ENCODE measurements at regions not wholly inside any gene's neighbourhood (a gene's known extent, or its start where the extent isn't known, plus 50 kb on each side); places are given as distances from the start of the nearest gene placed in this dataset.

GRCh38 chr18:22467760-22468553, 50.2 kb upstream of the CTAGE1 start:
- Mint-ChIP-seq H3K36me3 (peaks cover 2% of the 10 kb centered on the region; the same call in 1 of the 2 replicates), H3K27me3 (ENCODE audit: low read depth) (no peaks in the 10 kb centered on the region; the same call in 1 of the 2 replicates), H3K9me3 (no peaks in the 10 kb centered on the region), H3K4me1 (peaks cover 21% of the 10 kb centered on the region), H3K27ac (no peak overlapping the region), H3K4me3 (no peak overlapping the region)
- ChIA-PET POLR2A (no interaction called here), CTCF (no interaction called here)
- no peak for ATAC-seq
- TF ChIP-seq GABPB1 (CRISPR knock-in tag; IDR thresholded peaks at IDR 0.05), result peak; percentile 46; the same call in 1 of the 2 replicates
- TF ChIP-seq OVOL2 (CRISPR knock-in tag; IDR thresholded peaks at IDR 0.05; ENCODE audit: borderline replicate concordance), result no peak
- no peak for TF ChIP-seq ZNF138 (CRISPR knock-in tag; conservative IDR thresholded peaks at IDR 0.05)
- no peak for DNase-seq (ENCODE audit: low spot score)

- Mint-ChIP-seq H3K27ac (no peak overlapping the region), H3K27me3 (ENCODE audit: low read depth) (no peaks in the 10 kb centered on the region; the same call in 1 of the 2 replicates), H3K36me3 (peaks cover 2% of the 10 kb centered on the region; the same call in 1 of the 2 replicates), H3K9me3 (no peaks in the 10 kb centered on the region), H3K4me3 (no peak overlapping the region), H3K4me1 (peaks cover 21% of the 10 kb centered on the region)
- ChIA-PET POLR2A (no interaction called here), CTCF (no interaction called here)
- TF ChIP-seq ZNF138 (CRISPR knock-in tag; conservative IDR thresholded peaks at IDR 0.05) (no peak), NFYB (CRISPR knock-in tag; conservative IDR thresholded peaks at IDR 0.05; ENCODE audit: low read depth) (no peak), ARID4B (CRISPR knock-in tag; IDR thresholded peaks at IDR 0.05; ENCODE audit: borderline replicate concordance) (no peak), ZNF416 (CRISPR knock-in tag; IDR thresholded peaks at IDR 0.05) (no peak), ELF4 (CRISPR knock-in tag; IDR thresholded peaks at IDR 0.05; ENCODE audit: low read depth) (no peak), ZNF671 (CRISPR knock-in tag; IDR thresholded peaks at IDR 0.05) (no peak), JAZF1 (CRISPR knock-in tag; IDR thresholded peaks at IDR 0.05) (no peak), GABPB1 (CRISPR knock-in tag; IDR thresholded peaks at IDR 0.05) (no peak)
- TF ChIP-seq, protein P1, sequence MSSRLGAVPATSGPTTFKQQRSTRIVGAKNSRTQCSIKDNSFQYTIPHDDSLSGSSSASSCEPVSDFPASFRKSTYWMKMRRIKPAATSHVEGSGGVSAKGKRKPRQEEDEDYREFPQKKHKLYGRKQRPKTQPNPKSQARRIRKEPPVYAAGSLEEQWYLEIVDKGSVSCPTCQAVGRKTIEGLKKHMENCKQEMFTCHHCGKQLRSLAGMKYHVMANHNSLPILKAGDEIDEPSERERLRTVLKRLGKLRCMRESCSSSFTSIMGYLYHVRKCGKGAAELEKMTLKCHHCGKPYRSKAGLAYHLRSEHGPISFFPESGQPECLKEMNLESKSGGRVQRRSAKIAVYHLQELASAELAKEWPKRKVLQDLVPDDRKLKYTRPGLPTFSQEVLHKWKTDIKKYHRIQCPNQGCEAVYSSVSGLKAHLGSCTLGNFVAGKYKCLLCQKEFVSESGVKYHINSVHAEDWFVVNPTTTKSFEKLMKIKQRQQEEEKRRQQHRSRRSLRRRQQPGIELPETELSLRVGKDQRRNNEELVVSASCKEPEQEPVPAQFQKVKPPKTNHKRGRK (CRISPR knock-in tag; IDR thresholded peaks at IDR 0.05; ENCODE audit: borderline replicate concordance), result no peak
- ATAC-seq (no peak), DNase-seq (ENCODE audit: low spot score) (no peak)
Measured at GRCh38 chr18:22468554-22468891, 50.8 kb upstream of the CTAGE1 start.

DNA sequence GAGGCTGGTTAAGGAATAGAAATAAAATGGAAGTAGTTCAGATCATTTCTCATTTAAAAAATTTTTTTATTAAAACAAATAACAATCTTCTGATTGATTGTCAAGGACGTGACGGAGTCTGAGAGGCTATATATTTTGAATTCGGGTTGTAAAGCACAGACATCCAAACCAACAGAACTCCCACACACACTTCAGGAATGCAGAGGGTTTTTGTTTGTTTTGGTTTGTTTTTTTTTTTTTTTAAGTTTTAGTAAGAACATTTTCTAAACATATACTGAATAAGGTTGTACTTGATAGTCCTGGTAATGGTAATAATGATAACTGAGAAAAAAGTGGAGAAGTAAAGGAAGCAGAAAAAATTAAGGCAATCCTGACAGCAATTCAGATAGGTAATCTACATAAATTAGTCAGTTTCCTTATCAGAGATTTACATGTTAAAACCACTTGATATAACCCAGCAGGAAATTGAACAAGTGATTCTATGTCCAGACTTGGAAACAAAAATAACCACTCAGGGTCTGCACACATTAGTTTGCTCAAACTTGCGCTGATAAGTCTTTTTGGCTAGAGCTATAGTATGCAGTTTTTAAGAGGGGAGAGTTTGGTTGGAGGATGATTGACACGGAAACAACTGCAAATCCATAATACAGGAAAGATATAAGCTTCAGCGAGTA, 51.5 kb upstream of the CTAGE1 start:
- CTCF ChIA-PET, result no interaction called here
- ATAC-seq, result no peak
- no peak for TF ChIP-seq PREB (CRISPR knock-in tag; IDR thresholded peaks at IDR 0.05; ENCODE audit: borderline replicate concordance)
- TF ChIP-seq, protein P2, sequence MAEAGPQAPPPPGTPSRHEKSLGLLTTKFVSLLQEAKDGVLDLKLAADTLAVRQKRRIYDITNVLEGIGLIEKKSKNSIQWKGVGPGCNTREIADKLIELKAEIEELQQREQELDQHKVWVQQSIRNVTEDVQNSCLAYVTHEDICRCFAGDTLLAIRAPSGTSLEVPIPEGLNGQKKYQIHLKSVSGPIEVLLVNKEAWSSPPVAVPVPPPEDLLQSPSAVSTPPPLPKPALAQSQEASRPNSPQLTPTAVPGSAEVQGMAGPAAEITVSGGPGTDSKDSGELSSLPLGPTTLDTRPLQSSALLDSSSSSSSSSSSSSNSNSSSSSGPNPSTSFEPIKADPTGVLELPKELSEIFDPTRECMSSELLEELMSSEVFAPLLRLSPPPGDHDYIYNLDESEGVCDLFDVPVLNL (CRISPR knock-in tag; IDR thresholded peaks at IDR 0.05; ENCODE audit: borderline replicate concordance, low read depth), result no peak
- POLR2A ChIA-PET, result no interaction called here
- Mint-ChIP-seq H3K27ac (no peak overlapping the region), H3K9me3 (no peaks in the 10 kb centered on the region), H3K27me3 (ENCODE audit: low read depth) (no peaks in the 10 kb centered on the region; the same call in 1 of the 2 replicates), H3K4me1 (peaks cover 21% of the 10 kb centered on the region), H3K4me3 (no peak overlapping the region), H3K36me3 (peaks cover 2% of the 10 kb centered on the region; the same call in 1 of the 2 replicates)
- DNase-seq (ENCODE audit: low spot score), result no peak

Measured in WTC11 (cell line).